GM23338 (cell line): ENCODE measurements at regions not wholly inside any gene's neighbourhood (a gene's known extent, or its start where the extent isn't known, plus 50 kb on each side); places are given as distances from the start of the nearest gene placed in this dataset.
A peak's percentile ranks its signal among the peaks of the same experiment; 100 is the strongest.

Source experiments
- ATAC-seq: fragments of 200-7000 bp; cut with Tn5 transposase; 3 replicates; pipeline ENCODE4 v1.9.1; 2020
- DNase-seq: peaks from one replicate; pipeline ENCODE4 v3.0.0-alpha.2; 2015; ENCODE audit warnings: low spot score
- H2AFZ ChIP-seq: fragments of 200-600 bp; sonication (generic); 2 replicates; pipeline ENCODE4 v1.8.0; 2016; ENCODE audit warnings: antibody characterized with exemption, mild to moderate bottlenecking, moderate library complexity
- H3F3A ChIP-seq: fragments of 200-600 bp; sonication (generic); replicated peaks from 2 replicates; pipeline ENCODE4 v1.8.0; 2017; ENCODE audit warnings: antibody characterized with exemption, mixed run types, low read depth
- H3K27ac ChIP-seq: fragments of 200-600 bp; sonication (generic); 2 replicates; pipeline ENCODE4 v1.6.1; 2016; ENCODE audit warnings: low read depth
- H3K27me3 ChIP-seq: fragments of 200-600 bp; sonication (generic); 2 replicates; pipeline ENCODE4 v1.8.0; 2016; ENCODE audit warnings: mild to moderate bottlenecking, mixed run types, moderate library complexity; ENCODE audit not compliant: insufficient read depth
- H3K36me3 ChIP-seq: fragments of 200-600 bp; sonication (generic); 2 replicates; pipeline ENCODE4 v1.8.0; 2016; ENCODE audit warnings: mild to moderate bottlenecking; ENCODE audit not compliant: insufficient read depth
- H3K4me1 ChIP-seq: fragments of 200-600 bp; sonication (generic); 2 replicates; pipeline ENCODE4 v1.8.0; 2016; ENCODE audit warnings: mild to moderate bottlenecking, moderate library complexity; ENCODE audit not compliant: insufficient read depth
- H3K4me2 ChIP-seq: fragments of 200-600 bp; sonication (generic); 2 replicates; pipeline ENCODE4 v1.7.1; 2017; ENCODE audit warnings: mixed run types
- H3K4me3 ChIP-seq: fragments of 200-600 bp; sonication (generic); 2 replicates; pipeline ENCODE4 v1.6.1; 2016; ENCODE audit warnings: mixed run types
- H3K79me2 ChIP-seq: fragments of 200-600 bp; sonication (generic); replicated peaks from 2 replicates; pipeline ENCODE4 v1.8.0; 2017; ENCODE audit warnings: mild to moderate bottlenecking; ENCODE audit not compliant: insufficient read depth
- H3K9me2 ChIP-seq: fragments of 200-600 bp; sonication (generic); 2 replicates; pipeline ENCODE4 v1.8.0; 2017; ENCODE audit not compliant: insufficient read depth
- H4K20me1 ChIP-seq: fragments of 200-600 bp; sonication (generic); replicated peaks from 2 replicates; pipeline ENCODE4 v1.8.0; 2017; ENCODE audit warnings: mild to moderate bottlenecking; ENCODE audit not compliant: insufficient read depth
- H3K27ac Mint-ChIP-seq: 2 replicates; pipeline ENCODE4 v1.8.0; 2020; ENCODE audit warnings: inconsistent platforms, mild to moderate bottlenecking, moderate library complexity, mixed read lengths
- H3K27me3 Mint-ChIP-seq: 3 replicates; pipeline ENCODE4 v1.8.0; 2022; ENCODE audit warnings: low read depth, mild to moderate bottlenecking, moderate library complexity, mixed read lengths, inconsistent platforms; ENCODE audit not compliant: insufficient read depth, poor library complexity
- H3K36me3 Mint-ChIP-seq: 3 replicates; pipeline ENCODE4 v1.8.0; 2021; ENCODE audit warnings: low read depth, mild to moderate bottlenecking, inconsistent platforms, moderate library complexity, mixed read lengths
- H3K4me1 Mint-ChIP-seq: 3 replicates; pipeline ENCODE4 v1.8.0; 2020; ENCODE audit warnings: mild to moderate bottlenecking, inconsistent platforms, mixed read lengths
- H3K4me3 Mint-ChIP-seq: 3 replicates; pipeline ENCODE4 v1.8.0; 2021; ENCODE audit warnings: moderate library complexity, mild to moderate bottlenecking, inconsistent platforms, mixed read lengths
- H3K9me3 Mint-ChIP-seq: 3 replicates; pipeline ENCODE4 v1.8.0; 2020; ENCODE audit warnings: moderate library complexity, mild to moderate bottlenecking, inconsistent platforms, mixed read lengths
- CTCF ChIP-seq, 2 experiments: fragments of 200-600 bp in 1 of 2; sonication (generic) in 1 of 2; conservative IDR thresholded peaks; 2 replicates each; pipeline versions ENCODE4 v1.5.1 to v1.6.1; 2016 to 2017; ENCODE audit warnings: antibody characterized with exemption in 2 of 2, low read depth in 2 of 2, mild to moderate bottlenecking in 2 of 2, moderate library complexity in 1 of 2
- ETS1 ChIP-seq: IDR thresholded peaks from 2 replicates; pipeline ENCODE4 v1.6.1; 2016; ENCODE audit warnings: antibody characterized with exemption
- EZH2phosphoT487 ChIP-seq: fragments of 200-600 bp; sonication (generic); IDR thresholded peaks from one replicate; pipeline ENCODE4 v1.8.1; 2018; ENCODE audit warnings: antibody characterized with exemption; ENCODE audit not compliant: unreplicated experiment
- JUNB ChIP-seq: IDR thresholded peaks from one replicate; pipeline ENCODE4 v1.6.1; 2016; ENCODE audit warnings: antibody characterized with exemption; ENCODE audit not compliant: unreplicated experiment
- POLR2AphosphoS5 ChIP-seq: IDR thresholded peaks from 2 replicates; pipeline ENCODE4 v1.6.1; 2016; ENCODE audit warnings: antibody characterized with exemption, low read depth
- STAT1 ChIP-seq: IDR thresholded peaks from one replicate; pipeline ENCODE4 v1.6.1; 2016; ENCODE audit warnings: antibody characterized with exemption; ENCODE audit not compliant: unreplicated experiment
- ZNF331 ChIP-seq: fragments of 250-450 bp; sonication (Bioruptor Pico); IDR thresholded peaks from 2 replicates; pipeline ENCODE4 v1.5.0; 2020; ENCODE audit warnings: low read depth, mild to moderate bottlenecking, moderate library complexity
- TF ChIP-seq, protein P1 (sequence below): IDR thresholded peaks from one replicate; pipeline ENCODE4 v1.6.1; 2018; ENCODE audit warnings: antibody characterized with exemption; ENCODE audit not compliant: unreplicated experiment

DNA sequence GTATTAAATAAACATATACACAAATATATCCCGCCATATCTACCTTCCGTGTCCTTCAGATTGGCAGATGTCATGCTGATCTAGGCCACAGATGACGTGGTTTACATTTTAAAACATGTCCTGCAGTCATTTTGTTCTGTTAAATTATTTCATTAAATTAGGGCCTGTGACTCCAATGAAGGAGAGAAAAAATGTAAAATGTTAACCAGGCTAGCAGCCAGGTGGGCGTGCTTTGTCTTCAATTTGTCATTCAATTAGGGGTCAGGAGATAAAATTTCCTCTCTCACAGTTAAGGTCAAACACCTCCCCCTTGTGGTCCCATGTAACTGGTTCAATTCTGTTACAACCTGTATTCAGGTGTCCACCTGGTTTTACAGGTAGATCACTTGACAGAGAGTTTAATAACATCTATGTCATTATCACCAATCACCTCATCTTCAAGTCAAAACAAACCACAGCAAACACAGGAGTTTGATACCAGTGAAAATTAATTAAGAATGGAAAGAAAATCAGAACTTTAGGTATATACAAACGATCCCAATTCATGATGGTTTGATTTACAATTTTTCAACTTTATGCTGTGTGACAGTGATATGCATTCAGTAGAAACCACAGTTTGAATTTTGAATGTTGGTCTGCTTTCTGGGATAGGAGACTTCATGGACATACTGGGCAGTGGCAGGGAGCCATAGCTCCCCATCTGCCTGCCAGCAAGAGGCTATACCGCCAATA lies 339.4 kb downstream of the CMPK2 start:
- Mint-ChIP-seq H3K27ac (no peak overlapping the region), H3K36me3 (no peaks in the 10 kb centered on the region), H3K9me3 (peaks cover 62% of the 10 kb centered on the region), H3K4me1 (peaks cover 11% of the 10 kb centered on the region; the same call in 2 of the 3 replicates), H3K27me3 (no peaks in the 10 kb centered on the region), H3K4me3 (no peak overlapping the region)
- no peaks in the 10 kb centered on the region for H3K79me2 ChIP-seq
- H3K4me3 ChIP-seq: no peak overlapping the region
- H3K27me3 ChIP-seq: no peaks in the 10 kb centered on the region
- TF ChIP-seq CTCF (conservative IDR thresholded peaks at IDR 0.05; ENCODE audit: low read depth in 2 of 2) (peak; percentile 72 to 79), EZH2phosphoT487 (no peak), JUNB (no peak), ETS1 (no peak)
- H2AFZ ChIP-seq: no peak overlapping the region
- peak; percentile 90 for DNase-seq
- H3K36me3 ChIP-seq: no peaks in the 10 kb centered on the region
- H3K4me2 ChIP-seq: no peak overlapping the region
- peaks cover 6% of the 10 kb centered on the region for H3K4me1 ChIP-seq
- no peak overlapping the region for H3K27ac ChIP-seq
- peak; percentile 69 for ATAC-seq
- H3F3A ChIP-seq: no peaks in the 10 kb centered on the region
- no peaks in the 10 kb centered on the region for H4K20me1 ChIP-seq
- H3K9me2 ChIP-seq: no peaks in the 10 kb centered on the region

- Histone ChIP-seq H3K9me2 (no peaks in the 10 kb centered on the region), H3K36me3 (no peaks in the 10 kb centered on the region), H3K4me2 (no peak overlapping the region), H2AFZ (no peak overlapping the region), H4K20me1 (no peaks in the 10 kb centered on the region), H3F3A (no peaks in the 10 kb centered on the region), H3K4me3 (no peak overlapping the region), H3K4me1 (peaks cover 19% of the 10 kb centered on the region; the same call in 1 of the 2 replicates), H3K27me3 (no peaks in the 10 kb centered on the region), H3K79me2 (no peaks in the 10 kb centered on the region), H3K27ac (no peak overlapping the region)
- Mint-ChIP-seq H3K4me3 (no peak overlapping the region), H3K27ac (no peak overlapping the region), H3K9me3 (peaks cover 51% of the 10 kb centered on the region), H3K36me3 (no peaks in the 10 kb centered on the region), H3K4me1 (peaks cover 15% of the 10 kb centered on the region), H3K27me3 (peaks cover 4% of the 10 kb centered on the region)
- DNase-seq (no peak), ATAC-seq (no peak)
- TF ChIP-seq ZNF331 (CRISPR knock-in tag) (no peak), CTCF (conservative IDR thresholded peaks at IDR 0.05; ENCODE audit: low read depth in 2 of 2) (no peak), POLR2AphosphoS5 (no peak), EZH2phosphoT487 (no peak), STAT1 (no peak)
- TF ChIP-seq, protein P1, sequence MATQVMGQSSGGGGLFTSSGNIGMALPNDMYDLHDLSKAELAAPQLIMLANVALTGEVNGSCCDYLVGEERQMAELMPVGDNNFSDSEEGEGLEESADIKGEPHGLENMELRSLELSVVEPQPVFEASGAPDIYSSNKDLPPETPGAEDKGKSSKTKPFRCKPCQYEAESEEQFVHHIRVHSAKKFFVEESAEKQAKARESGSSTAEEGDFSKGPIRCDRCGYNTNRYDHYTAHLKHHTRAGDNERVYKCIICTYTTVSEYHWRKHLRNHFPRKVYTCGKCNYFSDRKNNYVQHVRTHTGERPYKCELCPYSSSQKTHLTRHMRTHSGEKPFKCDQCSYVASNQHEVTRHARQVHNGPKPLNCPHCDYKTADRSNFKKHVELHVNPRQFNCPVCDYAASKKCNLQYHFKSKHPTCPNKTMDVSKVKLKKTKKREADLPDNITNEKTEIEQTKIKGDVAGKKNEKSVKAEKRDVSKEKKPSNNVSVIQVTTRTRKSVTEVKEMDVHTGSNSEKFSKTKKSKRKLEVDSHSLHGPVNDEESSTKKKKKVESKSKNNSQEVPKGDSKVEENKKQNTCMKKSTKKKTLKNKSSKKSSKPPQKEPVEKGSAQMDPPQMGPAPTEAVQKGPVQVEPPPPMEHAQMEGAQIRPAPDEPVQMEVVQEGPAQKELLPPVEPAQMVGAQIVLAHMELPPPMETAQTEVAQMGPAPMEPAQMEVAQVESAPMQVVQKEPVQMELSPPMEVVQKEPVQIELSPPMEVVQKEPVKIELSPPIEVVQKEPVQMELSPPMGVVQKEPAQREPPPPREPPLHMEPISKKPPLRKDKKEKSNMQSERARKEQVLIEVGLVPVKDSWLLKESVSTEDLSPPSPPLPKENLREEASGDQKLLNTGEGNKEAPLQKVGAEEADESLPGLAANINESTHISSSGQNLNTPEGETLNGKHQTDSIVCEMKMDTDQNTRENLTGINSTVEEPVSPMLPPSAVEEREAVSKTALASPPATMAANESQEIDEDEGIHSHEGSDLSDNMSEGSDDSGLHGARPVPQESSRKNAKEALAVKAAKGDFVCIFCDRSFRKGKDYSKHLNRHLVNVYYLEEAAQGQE: no peak
Measured at GRCh38 chr2:6531304-6531703, 334.4 kb downstream of the CMPK2 start.
